WTC11 (cell line): ENCODE measurements at regions not wholly inside any gene's neighbourhood (a gene's known extent, or its start where the extent isn't known, plus 50 kb on each side); places are given as distances from the start of the nearest gene placed in this dataset.

Experiments used
- CREB1 ChIP-seq: sonication (generic); formaldehyde crosslinking; IDR thresholded peaks from 2 replicates; pipeline ENCODE4 v1.8.0; 2023; ENCODE audit warnings: mild to moderate bottlenecking, missing genetic modification reagents
- FOXP1 ChIP-seq: sonication (generic); formaldehyde crosslinking; IDR thresholded peaks from 2 replicates; pipeline ENCODE4 v1.8.0; 2022; ENCODE audit warnings: missing genetic modification reagents, mild to moderate bottlenecking, moderate library complexity, borderline replicate concordance
- JUN ChIP-seq: sonication (generic); formaldehyde crosslinking; IDR thresholded peaks from 2 replicates; pipeline ENCODE4 v1.8.0; 2023; ENCODE audit warnings: mild to moderate bottlenecking, missing genetic modification reagents
- KAT7 ChIP-seq: sonication (generic); formaldehyde crosslinking; IDR thresholded peaks from 2 replicates; pipeline ENCODE4 v1.8.1; 2023; ENCODE audit warnings: missing genetic modification reagents, mild to moderate bottlenecking, borderline replicate concordance
- RELA ChIP-seq: sonication (generic); formaldehyde crosslinking; IDR thresholded peaks from 2 replicates; pipeline ENCODE4 v1.8.1; 2022; ENCODE audit warnings: missing genetic modification reagents, mild to moderate bottlenecking, borderline replicate concordance
- SMAD3 ChIP-seq: sonication (generic); formaldehyde crosslinking; IDR thresholded peaks from 2 replicates; pipeline ENCODE4 v1.8.0; 2022; ENCODE audit warnings: missing genetic modification reagents, mild to moderate bottlenecking, borderline replicate concordance
- TEAD4 ChIP-seq: sonication (generic); formaldehyde crosslinking; IDR thresholded peaks from 2 replicates; pipeline ENCODE4 v1.8.0; 2022; ENCODE audit warnings: mild to moderate bottlenecking, missing genetic modification reagents
- ZNF317 ChIP-seq: sonication (generic); formaldehyde crosslinking; IDR thresholded peaks from 2 replicates; pipeline ENCODE4 v1.8.1; 2023; ENCODE audit warnings: low read depth, mild to moderate bottlenecking, moderate library complexity, missing genetic modification reagents, borderline replicate concordance
- TF ChIP-seq, protein P1 (sequence below): fragments of 200-600 bp; IDR thresholded peaks from 2 replicates; pipeline ENCODE4 v1.8.0; 2022; ENCODE audit warnings: antibody characterized with exemption
- TF ChIP-seq, protein P2 (sequence below): sonication (generic); formaldehyde crosslinking; conservative IDR thresholded peaks from 2 replicates; pipeline ENCODE4 v1.8.1; 2023; ENCODE audit warnings: mild to moderate bottlenecking, low read depth, missing genetic modification reagents, moderate library complexity
- TF ChIP-seq, protein P3 (sequence below): sonication (generic); formaldehyde crosslinking; IDR thresholded peaks from 2 replicates; pipeline ENCODE4 v1.8.1; 2022; ENCODE audit warnings: low read depth, missing genetic modification reagents, borderline replicate concordance
- TF ChIP-seq, protein P4 (sequence below): sonication (generic); formaldehyde crosslinking; IDR thresholded peaks from 2 replicates; pipeline ENCODE4 v1.8.1; 2023; ENCODE audit warnings: mild to moderate bottlenecking, missing genetic modification reagents, moderate library complexity
- TF ChIP-seq, protein P5 (sequence below): sonication (generic); formaldehyde crosslinking; IDR thresholded peaks from 2 replicates; pipeline ENCODE4 v1.8.0; 2022; ENCODE audit warnings: mild to moderate bottlenecking, missing genetic modification reagents

DNA sequence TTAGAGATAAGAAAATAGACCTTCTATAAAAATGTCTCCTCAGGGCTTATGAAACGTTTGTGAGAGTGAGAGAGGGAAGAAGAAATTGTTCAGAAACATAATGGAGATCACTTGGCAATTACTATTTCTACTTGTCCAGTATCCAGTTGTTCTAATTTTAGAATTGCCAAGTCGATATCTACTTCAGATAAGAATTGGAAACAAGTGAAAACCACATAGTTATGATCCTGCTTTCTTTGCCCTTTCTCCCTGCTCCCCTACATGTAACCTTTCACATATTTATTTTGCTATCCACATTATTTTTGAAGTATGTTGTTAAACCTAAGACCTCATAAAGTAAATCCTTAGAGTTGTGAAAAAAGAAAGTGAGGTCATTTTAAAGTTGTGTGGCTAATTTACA, 1154.7 kb upstream of the ADGRL2 start:
- TF ChIP-seq SMAD3 (no peak), TEAD4 (CRISPR knock-in tag) (no peak), KAT7 (CRISPR knock-in tag) (no peak), CREB1 (CRISPR knock-in tag) (no peak), JUN (CRISPR knock-in tag) (no peak), RELA (CRISPR knock-in tag) (no peak), ZNF317 (no peak), FOXP1 (CRISPR knock-in tag) (no peak)
- TF ChIP-seq, protein P1, sequence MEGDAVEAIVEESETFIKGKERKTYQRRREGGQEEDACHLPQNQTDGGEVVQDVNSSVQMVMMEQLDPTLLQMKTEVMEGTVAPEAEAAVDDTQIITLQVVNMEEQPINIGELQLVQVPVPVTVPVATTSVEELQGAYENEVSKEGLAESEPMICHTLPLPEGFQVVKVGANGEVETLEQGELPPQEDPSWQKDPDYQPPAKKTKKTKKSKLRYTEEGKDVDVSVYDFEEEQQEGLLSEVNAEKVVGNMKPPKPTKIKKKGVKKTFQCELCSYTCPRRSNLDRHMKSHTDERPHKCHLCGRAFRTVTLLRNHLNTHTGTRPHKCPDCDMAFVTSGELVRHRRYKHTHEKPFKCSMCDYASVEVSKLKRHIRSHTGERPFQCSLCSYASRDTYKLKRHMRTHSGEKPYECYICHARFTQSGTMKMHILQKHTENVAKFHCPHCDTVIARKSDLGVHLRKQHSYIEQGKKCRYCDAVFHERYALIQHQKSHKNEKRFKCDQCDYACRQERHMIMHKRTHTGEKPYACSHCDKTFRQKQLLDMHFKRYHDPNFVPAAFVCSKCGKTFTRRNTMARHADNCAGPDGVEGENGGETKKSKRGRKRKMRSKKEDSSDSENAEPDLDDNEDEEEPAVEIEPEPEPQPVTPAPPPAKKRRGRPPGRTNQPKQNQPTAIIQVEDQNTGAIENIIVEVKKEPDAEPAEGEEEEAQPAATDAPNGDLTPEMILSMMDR: no peak
- TF ChIP-seq, protein P2, sequence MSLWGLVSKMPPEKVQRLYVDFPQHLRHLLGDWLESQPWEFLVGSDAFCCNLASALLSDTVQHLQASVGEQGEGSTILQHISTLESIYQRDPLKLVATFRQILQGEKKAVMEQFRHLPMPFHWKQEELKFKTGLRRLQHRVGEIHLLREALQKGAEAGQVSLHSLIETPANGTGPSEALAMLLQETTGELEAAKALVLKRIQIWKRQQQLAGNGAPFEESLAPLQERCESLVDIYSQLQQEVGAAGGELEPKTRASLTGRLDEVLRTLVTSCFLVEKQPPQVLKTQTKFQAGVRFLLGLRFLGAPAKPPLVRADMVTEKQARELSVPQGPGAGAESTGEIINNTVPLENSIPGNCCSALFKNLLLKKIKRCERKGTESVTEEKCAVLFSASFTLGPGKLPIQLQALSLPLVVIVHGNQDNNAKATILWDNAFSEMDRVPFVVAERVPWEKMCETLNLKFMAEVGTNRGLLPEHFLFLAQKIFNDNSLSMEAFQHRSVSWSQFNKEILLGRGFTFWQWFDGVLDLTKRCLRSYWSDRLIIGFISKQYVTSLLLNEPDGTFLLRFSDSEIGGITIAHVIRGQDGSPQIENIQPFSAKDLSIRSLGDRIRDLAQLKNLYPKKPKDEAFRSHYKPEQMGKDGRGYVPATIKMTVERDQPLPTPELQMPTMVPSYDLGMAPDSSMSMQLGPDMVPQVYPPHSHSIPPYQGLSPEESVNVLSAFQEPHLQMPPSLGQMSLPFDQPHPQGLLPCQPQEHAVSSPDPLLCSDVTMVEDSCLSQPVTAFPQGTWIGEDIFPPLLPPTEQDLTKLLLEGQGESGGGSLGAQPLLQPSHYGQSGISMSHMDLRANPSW (CRISPR knock-in tag): no peak
- TF ChIP-seq, protein P3, sequence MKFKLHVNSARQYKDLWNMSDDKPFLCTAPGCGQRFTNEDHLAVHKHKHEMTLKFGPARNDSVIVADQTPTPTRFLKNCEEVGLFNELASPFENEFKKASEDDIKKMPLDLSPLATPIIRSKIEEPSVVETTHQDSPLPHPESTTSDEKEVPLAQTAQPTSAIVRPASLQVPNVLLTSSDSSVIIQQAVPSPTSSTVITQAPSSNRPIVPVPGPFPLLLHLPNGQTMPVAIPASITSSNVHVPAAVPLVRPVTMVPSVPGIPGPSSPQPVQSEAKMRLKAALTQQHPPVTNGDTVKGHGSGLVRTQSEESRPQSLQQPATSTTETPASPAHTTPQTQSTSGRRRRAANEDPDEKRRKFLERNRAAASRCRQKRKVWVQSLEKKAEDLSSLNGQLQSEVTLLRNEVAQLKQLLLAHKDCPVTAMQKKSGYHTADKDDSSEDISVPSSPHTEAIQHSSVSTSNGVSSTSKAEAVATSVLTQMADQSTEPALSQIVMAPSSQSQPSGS (CRISPR knock-in tag): no peak
- TF ChIP-seq, protein P4, sequence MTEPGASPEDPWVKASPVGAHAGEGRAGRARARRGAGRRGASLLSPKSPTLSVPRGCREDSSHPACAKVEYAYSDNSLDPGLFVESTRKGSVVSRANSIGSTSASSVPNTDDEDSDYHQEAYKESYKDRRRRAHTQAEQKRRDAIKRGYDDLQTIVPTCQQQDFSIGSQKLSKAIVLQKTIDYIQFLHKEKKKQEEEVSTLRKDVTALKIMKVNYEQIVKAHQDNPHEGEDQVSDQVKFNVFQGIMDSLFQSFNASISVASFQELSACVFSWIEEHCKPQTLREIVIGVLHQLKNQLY (CRISPR knock-in tag): no peak
- TF ChIP-seq, protein P5, sequence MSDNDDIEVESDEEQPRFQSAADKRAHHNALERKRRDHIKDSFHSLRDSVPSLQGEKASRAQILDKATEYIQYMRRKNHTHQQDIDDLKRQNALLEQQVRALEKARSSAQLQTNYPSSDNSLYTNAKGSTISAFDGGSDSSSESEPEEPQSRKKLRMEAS (CRISPR knock-in tag): no peak
